ENCODE measurements at regions not wholly inside any gene's neighbourhood (a gene's known extent, or its start where the extent isn't known, plus 50 kb on each side); places are given as distances from the start of the nearest gene placed in this dataset.

GRCh38 chr3:35862057-35862456 is 222.7 kb downstream of the ARPP21 start:
- no peak for TF ChIP-seq CTCF (IDR thresholded peaks at IDR 0.05; ENCODE audit: low read depth, low read length)
- no peak for TF ChIP-seq EZH2phosphoT487 (IDR thresholded peaks at IDR 0.05; ENCODE audit: low read depth)

Data from OCI-LY3 (cell line).